Breast epithelium (tissue), 3 donors: ENCODE measurements at regions not wholly inside any gene's neighbourhood (a gene's known extent, or its start where the extent isn't known, plus 50 kb on each side); places are given as distances from the start of the nearest gene placed in this dataset.

ENCODE experiments used
- CTCF ChIP-seq, 3 donors: fragments of 450-650 bp; IDR thresholded peaks; one replicate each; pipeline ENCODE4 v1.5.1; 2016 to 2017; ENCODE audit warnings: antibody characterized with exemption in 3 of 3, mild to moderate bottlenecking in 3 of 3, moderate library complexity in 3 of 3
- POLR2A ChIP-seq: fragments of 450-650 bp; IDR thresholded peaks from one replicate; pipeline ENCODE4 v1.6.1; 2016; ENCODE audit warnings: antibody characterized with exemption, mild to moderate bottlenecking, moderate library complexity

- TF ChIP-seq CTCF (IDR thresholded peaks at IDR 0.05) (no peak), POLR2A (no peak)
These were observed 179.4 kb downstream of the MAF start for GRCh38 chr16:79421126-79421525.
